B cell (primary cell): ENCODE measurements at regions not wholly inside any gene's neighbourhood (a gene's known extent, or its start where the extent isn't known, plus 50 kb on each side); places are given as distances from the start of the nearest gene placed in this dataset.

ENCODE experiments used
- EZH2 ChIP-seq: IDR thresholded peaks from 2 replicates; pipeline ENCODE4 v1.6.1; 2012; ENCODE audit warnings: borderline replicate concordance, low read depth, mild to moderate bottlenecking, moderate library complexity, low read length; ENCODE audit not compliant: insufficient read depth, poor library complexity, severe bottlenecking
- TF ChIP-seq, protein P1 (sequence below): fragments of 200-600 bp; IDR thresholded peaks from one replicate; pipeline ENCODE4 v1.8.0; 2022; ENCODE audit warnings: antibody characterized with exemption, mild to moderate bottlenecking

GRCh38 chr11:57972013-57972367 is 51.7 kb upstream of the OR9Q1 start:
- TF ChIP-seq, protein P1, sequence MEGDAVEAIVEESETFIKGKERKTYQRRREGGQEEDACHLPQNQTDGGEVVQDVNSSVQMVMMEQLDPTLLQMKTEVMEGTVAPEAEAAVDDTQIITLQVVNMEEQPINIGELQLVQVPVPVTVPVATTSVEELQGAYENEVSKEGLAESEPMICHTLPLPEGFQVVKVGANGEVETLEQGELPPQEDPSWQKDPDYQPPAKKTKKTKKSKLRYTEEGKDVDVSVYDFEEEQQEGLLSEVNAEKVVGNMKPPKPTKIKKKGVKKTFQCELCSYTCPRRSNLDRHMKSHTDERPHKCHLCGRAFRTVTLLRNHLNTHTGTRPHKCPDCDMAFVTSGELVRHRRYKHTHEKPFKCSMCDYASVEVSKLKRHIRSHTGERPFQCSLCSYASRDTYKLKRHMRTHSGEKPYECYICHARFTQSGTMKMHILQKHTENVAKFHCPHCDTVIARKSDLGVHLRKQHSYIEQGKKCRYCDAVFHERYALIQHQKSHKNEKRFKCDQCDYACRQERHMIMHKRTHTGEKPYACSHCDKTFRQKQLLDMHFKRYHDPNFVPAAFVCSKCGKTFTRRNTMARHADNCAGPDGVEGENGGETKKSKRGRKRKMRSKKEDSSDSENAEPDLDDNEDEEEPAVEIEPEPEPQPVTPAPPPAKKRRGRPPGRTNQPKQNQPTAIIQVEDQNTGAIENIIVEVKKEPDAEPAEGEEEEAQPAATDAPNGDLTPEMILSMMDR: no peak
- no peak for TF ChIP-seq EZH2
